B cell (primary cell): ENCODE measurements at regions not wholly inside any gene's neighbourhood (a gene's known extent, or its start where the extent isn't known, plus 50 kb on each side); places are given as distances from the start of the nearest gene placed in this dataset.

ENCODE experiments used
- ATAC-seq: fragments of 200-7000 bp; cut with Tn5 transposase; one replicate; pipeline ENCODE4 v1.10.0; 2021; ENCODE audit warnings: low read depth, mild to moderate bottlenecking, moderate number of reproducible peaks, moderate library complexity
- CTCF ChIA-PET: fragments of 350-600 bp; sonication (Branson Sonifier 250); formaldehyde crosslinking; loops from one replicate; lab custom pipeline; 2021; ENCODE audit warnings: antibody characterized with exemption, inconsistent platforms; lab: Charles Lee
- POLR2A ChIA-PET: fragments of 350-600 bp; sonication (Branson Sonifier 250); formaldehyde crosslinking; loops from one replicate; lab custom pipeline; 2021; ENCODE audit warnings: antibody characterized with exemption; lab: Charles Lee
- DNase-seq: peaks from one replicate; pipeline ENCODE4 v3.0.0; 2013
- H2AFZ ChIP-seq: 2 replicates; pipeline ENCODE4 v1.6.1; 2012; ENCODE audit warnings: mild to moderate bottlenecking, low read depth, low read length; ENCODE audit not compliant: insufficient read depth, poor library complexity, severe bottlenecking
- H3K27ac ChIP-seq, 2 donors: 1 replicate in 1 of 2; 2 replicates in 1 of 2; pipeline ENCODE4 v1.5.1; 2012 to 2013; ENCODE audit warnings: low read length in 2 of 2, mild to moderate bottlenecking in 2 of 2, moderate library complexity in 1 of 2
- H3K27me3 ChIP-seq, 4 experiments: fragments of 200-600 bp in 1 of 4; sonication (generic) in 1 of 4; replicated peaks in 1 of 4; 1 replicate in 2 of 4; 2 replicates in 2 of 4; pipeline versions ENCODE4 v1.6.1 to v1.7.0; 2013 to 2016; ENCODE audit warnings: low read length in 3 of 4, mild to moderate bottlenecking in 2 of 4, mixed read lengths in 1 of 4, moderate library complexity in 1 of 4; ENCODE audit not compliant: insufficient read depth in 4 of 4, control insufficient read depth in 3 of 4; ENCODE audit errors: control extremely low read depth in 1 of 4
- H3K36me3 ChIP-seq, 2 experiments: replicated peaks in 1 of 2; 1 replicate in 1 of 2; 2 replicates in 1 of 2; pipeline versions ENCODE4 v1.6.1 to v1.7.1; 2013; ENCODE audit warnings: low read length in 1 of 2; ENCODE audit not compliant: insufficient read depth in 2 of 2, control insufficient read depth in 1 of 2; ENCODE audit errors: control extremely low read depth in 1 of 2, extremely low read depth in 1 of 2
- H3K4me1 ChIP-seq, 2 donors: fragments of 200-600 bp in 1 of 2; sonication (generic) in 1 of 2; 1 replicate in 1 of 2; 2 replicates in 1 of 2; pipeline versions ENCODE4 v1.5.1 to v1.6.1; 2013 to 2017; ENCODE audit warnings: low read length in 2 of 2; ENCODE audit not compliant: control insufficient read depth in 2 of 2, insufficient read depth in 2 of 2
- H3K4me2 ChIP-seq: replicated peaks from 2 replicates; pipeline ENCODE3; 2012; ENCODE audit warnings: mild to moderate bottlenecking, low read depth, low read length; ENCODE audit not compliant: poor library complexity, severe bottlenecking
- H3K4me3 ChIP-seq, 5 experiments: fragments of 200-600 bp in 1 of 5; sonication (generic) in 1 of 5; 1 replicate in 3 of 5; 2 replicates in 2 of 5; pipeline versions ENCODE4 v1.5.1 to v1.7.0; 2011 to 2016; ENCODE audit warnings: low read length in 4 of 5, mild to moderate bottlenecking in 4 of 5, low read depth in 2 of 5, control low read depth in 1 of 5, moderate library complexity in 1 of 5; ENCODE audit not compliant: insufficient read depth in 1 of 5; ENCODE audit errors: control extremely low read depth in 1 of 5, extremely low read depth in 1 of 5
- H3K79me2 ChIP-seq: fragments of 200-600 bp; sonication (generic); one replicate; pipeline ENCODE4 v1.6.0; 2016; ENCODE audit warnings: low read length; ENCODE audit not compliant: control insufficient read depth, insufficient read depth
- H3K9ac ChIP-seq: fragments of 200-600 bp; sonication (generic); 2 replicates; pipeline ENCODE4 v1.6.1; 2017; ENCODE audit warnings: mild to moderate bottlenecking, low read length, moderate library complexity
- H3K9me3 ChIP-seq, 3 donors: one replicate each; pipeline versions ENCODE4 v1.6.1 to v1.7.1; 2013; ENCODE audit warnings: low read length in 2 of 3; ENCODE audit not compliant: control insufficient read depth in 2 of 3, insufficient read depth in 1 of 3; ENCODE audit errors: control extremely low read depth in 1 of 3
- H4K20me1 ChIP-seq: 2 replicates; pipeline ENCODE4 v1.6.0; 2012; ENCODE audit warnings: mild to moderate bottlenecking, low read length; ENCODE audit not compliant: insufficient read depth, control insufficient read depth, poor library complexity, severe bottlenecking
- H3K27ac Mint-ChIP-seq: one replicate; pipeline ENCODE4 v1.8.0; 2021; ENCODE audit warnings: mixed read lengths
- H3K27me3 Mint-ChIP-seq: one replicate; pipeline ENCODE4 v1.8.0; 2021; ENCODE audit warnings: mixed read lengths
- H3K4me1 Mint-ChIP-seq: one replicate; pipeline ENCODE4 v1.8.0; 2021; ENCODE audit warnings: mixed read lengths
- H3K4me3 Mint-ChIP-seq: one replicate; pipeline ENCODE4 v1.8.0; 2021; ENCODE audit warnings: mixed read lengths
- H3K9me3 Mint-ChIP-seq: one replicate; pipeline ENCODE4 v1.8.0; 2022; ENCODE audit warnings: mixed read lengths; ENCODE audit not compliant: insufficient read depth
- CTCF ChIP-seq: fragments of 200-600 bp; IDR thresholded peaks from one replicate; pipeline ENCODE4 v1.8.0; 2022; ENCODE audit warnings: antibody characterized with exemption, mild to moderate bottlenecking
- EZH2 ChIP-seq: IDR thresholded peaks from 2 replicates; pipeline ENCODE4 v1.6.1; 2012; ENCODE audit warnings: borderline replicate concordance, low read depth, mild to moderate bottlenecking, moderate library complexity, low read length; ENCODE audit not compliant: insufficient read depth, poor library complexity, severe bottlenecking
- WGBS: methylation state at CpG from one replicate; pipeline ENCODE4 v1.1.5; 2013; ENCODE audit warnings: missing lambda C conversion rate; ENCODE audit not compliant: insufficient coverage; 5-methylcytosine and 5-hydroxymethylcytosine counted together
- intact Hi-C: fragments of 100-400 bp; cut with micrococcal nuclease; formaldehyde crosslinking; loops from one replicate; pipeline ENCODE4 v1.10.0; 2022

GRCh38 chr1:95948023-95948422 lies 714.0 kb downstream of the RWDD3 start:
- Histone ChIP-seq H3K27me3 (no peaks in the 10 kb centered on the region), H3K9me3 (no peaks in the 10 kb centered on the region), H3K79me2 (no peaks in the 10 kb centered on the region), H3K36me3 (no peaks in the 10 kb centered on the region), H2AFZ (no peak overlapping the region), H3K4me1 (no peaks in the 10 kb centered on the region), H3K4me2 (no peak overlapping the region), H3K9ac (no peak overlapping the region), H4K20me1 (no peaks in the 10 kb centered on the region), H3K4me3 (no peak overlapping the region), H3K27ac (no peak overlapping the region)
- ATAC-seq (no peak), DNase-seq (no peak)
- no peak overlapping the region for H3K27ac Mint-ChIP-seq
- no peaks in the 10 kb centered on the region for H3K27me3 Mint-ChIP-seq
- ChIA-PET CTCF (no interaction called here), POLR2A (no interaction called here)
- H3K9me3 Mint-ChIP-seq: no peaks in the 10 kb centered on the region
- intact Hi-C loops: no loop called here
- no peak overlapping the region for H3K4me3 Mint-ChIP-seq
- TF ChIP-seq CTCF (no peak), EZH2 (no peak)
- no peaks in the 10 kb centered on the region for H3K4me1 Mint-ChIP-seq

GRCh38 chr1:95951371-95952102 lies 717.5 kb downstream of the RWDD3 start:
- H3K27me3 ChIP-seq: no peaks in the 10 kb centered on the region
- H4K20me1 ChIP-seq: no peaks in the 10 kb centered on the region
- H3K27ac Mint-ChIP-seq: no peak overlapping the region
- no peaks in the 10 kb centered on the region for H3K4me1 Mint-ChIP-seq
- ATAC-seq (no peak), DNase-seq (no peak)
- no peaks in the 10 kb centered on the region for H3K27me3 Mint-ChIP-seq
- no peaks in the 10 kb centered on the region for H3K9me3 Mint-ChIP-seq
- H3K4me3 ChIP-seq: no peak overlapping the region
- H3K9ac ChIP-seq: no peak overlapping the region
- H3K4me2 ChIP-seq: no peak overlapping the region
- H3K4me1 ChIP-seq: no peaks in the 10 kb centered on the region
- intact Hi-C loops: no loop called here
- CTCF ChIA-PET: no interaction called here
- TF ChIP-seq CTCF (no peak), EZH2 (no peak)
- POLR2A ChIA-PET: no interaction called here
- no peak overlapping the region for H3K27ac ChIP-seq
- H2AFZ ChIP-seq: no peak overlapping the region
- no peak overlapping the region for H3K4me3 Mint-ChIP-seq
- 0% methylated on average over 2 of the region's 12 CpGs for WGBS
- H3K9me3 ChIP-seq: no peaks in the 10 kb centered on the region
- no peaks in the 10 kb centered on the region for H3K79me2 ChIP-seq
- no peaks in the 10 kb centered on the region for H3K36me3 ChIP-seq
